C4-2B (cell line): ENCODE measurements at regions not wholly inside any gene's neighbourhood (a gene's known extent, or its start where the extent isn't known, plus 50 kb on each side); places are given as distances from the start of the nearest gene placed in this dataset.
A peak's percentile ranks its signal among the peaks of the same experiment; 100 is the strongest.

Experiments
- H3K27ac ChIP-seq: fragments of 450-650 bp; 2 replicates; pipeline ENCODE4 v1.5.1; 2017
- ZFX ChIP-seq: fragments of 450-650 bp; IDR thresholded peaks from 2 replicates; pipeline ENCODE4 v1.6.1; 2017
- TF ChIP-seq, protein P1 (sequence below): fragments of 450-650 bp; conservative IDR thresholded peaks from 2 replicates; pipeline ENCODE4 v1.5.1; 2017; ENCODE audit warnings: mild to moderate bottlenecking

GRCh38 chr4:161329852-161330251 is 833.9 kb downstream of the FSTL5 start:
- no peak for TF ChIP-seq ZFX
- H3K27ac ChIP-seq = no peak overlapping the region

- H3K27ac ChIP-seq = no peak overlapping the region
- no peak for TF ChIP-seq ZFX
- TF ChIP-seq, protein P1, sequence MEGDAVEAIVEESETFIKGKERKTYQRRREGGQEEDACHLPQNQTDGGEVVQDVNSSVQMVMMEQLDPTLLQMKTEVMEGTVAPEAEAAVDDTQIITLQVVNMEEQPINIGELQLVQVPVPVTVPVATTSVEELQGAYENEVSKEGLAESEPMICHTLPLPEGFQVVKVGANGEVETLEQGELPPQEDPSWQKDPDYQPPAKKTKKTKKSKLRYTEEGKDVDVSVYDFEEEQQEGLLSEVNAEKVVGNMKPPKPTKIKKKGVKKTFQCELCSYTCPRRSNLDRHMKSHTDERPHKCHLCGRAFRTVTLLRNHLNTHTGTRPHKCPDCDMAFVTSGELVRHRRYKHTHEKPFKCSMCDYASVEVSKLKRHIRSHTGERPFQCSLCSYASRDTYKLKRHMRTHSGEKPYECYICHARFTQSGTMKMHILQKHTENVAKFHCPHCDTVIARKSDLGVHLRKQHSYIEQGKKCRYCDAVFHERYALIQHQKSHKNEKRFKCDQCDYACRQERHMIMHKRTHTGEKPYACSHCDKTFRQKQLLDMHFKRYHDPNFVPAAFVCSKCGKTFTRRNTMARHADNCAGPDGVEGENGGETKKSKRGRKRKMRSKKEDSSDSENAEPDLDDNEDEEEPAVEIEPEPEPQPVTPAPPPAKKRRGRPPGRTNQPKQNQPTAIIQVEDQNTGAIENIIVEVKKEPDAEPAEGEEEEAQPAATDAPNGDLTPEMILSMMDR = no peak
Observed at GRCh38 chr4:161321706-161322105, 842.1 kb downstream of the FSTL5 start.

GRCh38 chr4:161320377-161320776 is 843.4 kb downstream of the FSTL5 start:
- TF ChIP-seq, protein P1 = peak; percentile 71
- TF ChIP-seq ZFX = no peak
- H3K27ac ChIP-seq = no peak overlapping the region

GRCh38 chr4:161317000-161317399 is 846.8 kb downstream of the FSTL5 start:
- TF ChIP-seq ZFX = no peak
- TF ChIP-seq, protein P1 = no peak
- H3K27ac ChIP-seq = no peak overlapping the region

DNA sequence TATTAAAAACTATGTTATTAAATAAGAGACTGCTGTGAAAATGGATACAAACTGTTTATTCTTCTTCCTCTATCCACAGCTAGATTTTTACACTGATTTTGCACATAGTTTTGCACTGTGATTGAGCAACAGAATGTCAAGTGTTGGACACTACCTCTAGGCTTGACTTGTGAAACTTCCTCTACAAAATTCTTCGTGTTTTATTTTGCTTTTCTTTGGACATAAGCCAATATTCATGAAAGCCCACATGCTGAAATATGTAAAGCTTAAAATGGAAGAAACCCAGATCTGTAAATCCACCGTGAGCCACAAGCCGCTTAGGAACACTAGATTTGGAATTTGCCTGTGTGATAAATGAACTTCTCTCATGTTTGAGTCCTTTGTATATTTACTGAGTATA is 849.4 kb downstream of the FSTL5 start:
- TF ChIP-seq ZFX = no peak
- TF ChIP-seq, protein P1 = no peak
- no peak overlapping the region for H3K27ac ChIP-seq

- no peak overlapping the region for H3K27ac ChIP-seq
- TF ChIP-seq, protein P1 = no peak
- TF ChIP-seq ZFX = no peak
Observed at GRCh38 chr4:161303551-161303950, 860.2 kb downstream of the FSTL5 start.

DNA sequence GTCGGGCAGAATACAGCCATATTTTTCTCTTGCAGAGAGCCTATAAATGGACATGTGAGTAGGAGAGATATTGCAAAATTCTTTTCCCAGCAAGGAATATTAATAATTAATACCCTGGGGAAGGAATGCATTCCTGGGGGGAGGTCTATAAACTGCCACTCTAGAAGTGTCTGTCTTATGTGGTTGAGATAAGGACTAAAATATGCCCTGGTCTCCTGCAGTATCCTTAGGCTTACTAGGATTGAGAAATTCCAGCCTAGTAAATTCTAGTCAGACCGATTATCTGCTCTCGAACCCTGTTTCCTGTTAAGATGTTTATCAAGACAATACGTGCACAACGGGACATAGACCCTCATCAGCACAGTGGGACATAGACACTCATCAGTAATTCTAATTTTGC is 872.6 kb downstream of the FSTL5 start:
- H3K27ac ChIP-seq = no peak overlapping the region

More for the DNA sequence above, 872.6 kb downstream of the FSTL5 start:
- TF ChIP-seq, protein P1 = no peak
- TF ChIP-seq ZFX = no peak
